GM23338 (cell line): ENCODE measurements at regions not wholly inside any gene's neighbourhood (a gene's known extent, or its start where the extent isn't known, plus 50 kb on each side); places are given as distances from the start of the nearest gene placed in this dataset.

Experiments
- CTCF ChIP-seq, 2 experiments: fragments of 200-600 bp in 1 of 2; sonication (generic) in 1 of 2; conservative IDR thresholded peaks; 2 replicates each; pipeline versions ENCODE4 v1.5.1 to v1.6.1; 2016 to 2017; ENCODE audit warnings: antibody characterized with exemption in 2 of 2, low read depth in 2 of 2, mild to moderate bottlenecking in 2 of 2, moderate library complexity in 1 of 2
- ETS1 ChIP-seq: IDR thresholded peaks from 2 replicates; pipeline ENCODE4 v1.6.1; 2016; ENCODE audit warnings: antibody characterized with exemption
- EZH2 ChIP-seq: fragments of 200-600 bp; sonication (generic); IDR thresholded peaks from one replicate; pipeline ENCODE4 v1.8.0; 2017; ENCODE audit warnings: antibody characterized with exemption, mild to moderate bottlenecking, low read depth; ENCODE audit not compliant: unreplicated experiment
- EZH2phosphoT487 ChIP-seq: fragments of 200-600 bp; sonication (generic); IDR thresholded peaks from one replicate; pipeline ENCODE4 v1.8.1; 2018; ENCODE audit warnings: antibody characterized with exemption; ENCODE audit not compliant: unreplicated experiment
- NANOG ChIP-seq: IDR thresholded peaks from 2 replicates; pipeline ENCODE4 v1.6.1; 2016; ENCODE audit warnings: antibody characterized with exemption, borderline replicate concordance
- POLR2AphosphoS5 ChIP-seq: IDR thresholded peaks from 2 replicates; pipeline ENCODE4 v1.6.1; 2016; ENCODE audit warnings: antibody characterized with exemption, low read depth
- REST ChIP-seq: IDR thresholded peaks from one replicate; pipeline ENCODE4 v1.6.1; 2018; ENCODE audit warnings: antibody characterized with exemption; ENCODE audit not compliant: unreplicated experiment
- ZNF114 ChIP-seq: fragments of 250-450 bp; sonication (Bioruptor Pico); IDR thresholded peaks from 2 replicates; pipeline ENCODE4 v1.5.0; 2020; ENCODE audit warnings: mild to moderate bottlenecking, moderate library complexity

- TF ChIP-seq CTCF (conservative IDR thresholded peaks at IDR 0.05; ENCODE audit: low read depth in 2 of 2) = no peak
- TF ChIP-seq POLR2AphosphoS5 = no peak
- no peak for TF ChIP-seq REST
- no peak for TF ChIP-seq EZH2phosphoT487
- TF ChIP-seq NANOG = no peak
- TF ChIP-seq ZNF114 = no peak
- TF ChIP-seq EZH2 = no peak
- no peak for TF ChIP-seq ETS1
Observed at GRCh38 chr22:27435844-27436576, 365.5 kb downstream of the MN1 start.
